ENCODE measurements at regions not wholly inside any gene's neighbourhood (a gene's known extent, or its start where the extent isn't known, plus 50 kb on each side); places are given as distances from the start of the nearest gene placed in this dataset.
A peak's percentile ranks its signal among the peaks of the same experiment; 100 is the strongest.

- H3K36me3 ChIP-seq: no peaks in the 10 kb centered on the region
- no peak for DNase-seq
- TF ChIP-seq, protein P1, sequence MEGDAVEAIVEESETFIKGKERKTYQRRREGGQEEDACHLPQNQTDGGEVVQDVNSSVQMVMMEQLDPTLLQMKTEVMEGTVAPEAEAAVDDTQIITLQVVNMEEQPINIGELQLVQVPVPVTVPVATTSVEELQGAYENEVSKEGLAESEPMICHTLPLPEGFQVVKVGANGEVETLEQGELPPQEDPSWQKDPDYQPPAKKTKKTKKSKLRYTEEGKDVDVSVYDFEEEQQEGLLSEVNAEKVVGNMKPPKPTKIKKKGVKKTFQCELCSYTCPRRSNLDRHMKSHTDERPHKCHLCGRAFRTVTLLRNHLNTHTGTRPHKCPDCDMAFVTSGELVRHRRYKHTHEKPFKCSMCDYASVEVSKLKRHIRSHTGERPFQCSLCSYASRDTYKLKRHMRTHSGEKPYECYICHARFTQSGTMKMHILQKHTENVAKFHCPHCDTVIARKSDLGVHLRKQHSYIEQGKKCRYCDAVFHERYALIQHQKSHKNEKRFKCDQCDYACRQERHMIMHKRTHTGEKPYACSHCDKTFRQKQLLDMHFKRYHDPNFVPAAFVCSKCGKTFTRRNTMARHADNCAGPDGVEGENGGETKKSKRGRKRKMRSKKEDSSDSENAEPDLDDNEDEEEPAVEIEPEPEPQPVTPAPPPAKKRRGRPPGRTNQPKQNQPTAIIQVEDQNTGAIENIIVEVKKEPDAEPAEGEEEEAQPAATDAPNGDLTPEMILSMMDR (IDR thresholded peaks at IDR 0.05; ENCODE audit: low read depth, low read length): no peak
These were observed 1248.8 kb upstream of the SLC10A2 start for GRCh38 chr13:104314926-104315535.

GRCh38 chr13:104314321-104314720, 1248.1 kb upstream of the SLC10A2 start:
- DNase-seq: no peak
- TF ChIP-seq, protein P1 (IDR thresholded peaks at IDR 0.05; ENCODE audit: low read depth, low read length): no peak
- Histone ChIP-seq H3K27me3 (ENCODE audit: insufficient read depth, low read depth, severe bottlenecking) (no peaks in the 10 kb centered on the region), H3K36me3 (no peaks in the 10 kb centered on the region), H3K9me3 (ENCODE audit: severe bottlenecking) (peaks cover 3% of the 10 kb centered on the region), H3K4me3 (ENCODE audit: low read depth, low read length) (no peak overlapping the region), H3K27ac (no peak overlapping the region)

More at GRCh38 chr13:104314926-104315535, 1248.8 kb upstream of the SLC10A2 start:
- Histone ChIP-seq H3K27me3 (ENCODE audit: insufficient read depth, low read depth, severe bottlenecking) (no peaks in the 10 kb centered on the region), H3K27ac (no peak overlapping the region), H3K9me3 (ENCODE audit: severe bottlenecking) (peaks cover 8% of the 10 kb centered on the region), H3K4me3 (ENCODE audit: low read depth, low read length) (no peak overlapping the region)

DNA sequence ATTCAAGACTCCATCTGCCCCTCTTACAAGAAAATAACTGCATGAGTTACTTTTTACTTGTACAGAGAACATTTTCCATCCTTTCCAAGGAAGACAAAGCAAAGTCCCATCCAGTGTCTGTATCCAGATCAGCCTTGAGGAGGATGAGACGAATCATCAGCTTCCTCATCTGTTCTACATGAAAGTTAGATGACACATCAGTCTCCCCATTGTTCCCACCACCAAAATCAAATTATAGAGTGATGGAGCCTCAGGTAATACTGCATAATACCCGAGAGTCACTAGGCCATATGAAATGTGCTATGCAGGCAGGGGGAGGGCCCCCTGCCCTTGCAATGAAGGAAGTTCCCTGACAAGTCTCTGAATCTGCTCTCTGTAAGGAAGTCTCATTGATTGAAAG, 1244.6 kb upstream of the SLC10A2 start:
- DNase-seq: no peak
- Histone ChIP-seq H3K36me3 (no peaks in the 10 kb centered on the region), H3K27me3 (ENCODE audit: insufficient read depth, low read depth, severe bottlenecking) (no peaks in the 10 kb centered on the region), H3K4me3 (ENCODE audit: low read depth, low read length) (no peak overlapping the region), H3K27ac (no peak overlapping the region), H3K9me3 (ENCODE audit: severe bottlenecking) (peaks cover 3% of the 10 kb centered on the region)
- TF ChIP-seq, protein P1 (IDR thresholded peaks at IDR 0.05; ENCODE audit: low read depth, low read length): no peak

GRCh38 chr13:104309431-104309830, 1243.2 kb upstream of the SLC10A2 start:
- no peak for DNase-seq
- H3K9me3 ChIP-seq (ENCODE audit: severe bottlenecking): no peaks in the 10 kb centered on the region
- no peaks in the 10 kb centered on the region for H3K27me3 ChIP-seq (ENCODE audit: insufficient read depth, low read depth, severe bottlenecking)
- no peak overlapping the region for H3K27ac ChIP-seq
- no peak overlapping the region for H3K4me3 ChIP-seq (ENCODE audit: low read depth, low read length)
- no peaks in the 10 kb centered on the region for H3K36me3 ChIP-seq
- TF ChIP-seq, protein P1 (IDR thresholded peaks at IDR 0.05; ENCODE audit: low read depth, low read length): no peak

GRCh38 chr13:104301171-104301975, 1235.2 kb upstream of the SLC10A2 start:
- no peak for DNase-seq
- Histone ChIP-seq H3K36me3 (no peaks in the 10 kb centered on the region), H3K27ac (peak overlapping the region; percentile 43), H3K27me3 (ENCODE audit: insufficient read depth, low read depth, severe bottlenecking) (no peaks in the 10 kb centered on the region), H3K4me3 (ENCODE audit: low read depth, low read length) (no peak overlapping the region), H3K9me3 (ENCODE audit: severe bottlenecking) (peaks cover 3% of the 10 kb centered on the region)
- TF ChIP-seq, protein P1 (IDR thresholded peaks at IDR 0.05; ENCODE audit: low read depth, low read length): no peak
